ENCODE measurements at regions not wholly inside any gene's neighbourhood (a gene's known extent, or its start where the extent isn't known, plus 50 kb on each side); places are given as distances from the start of the nearest gene placed in this dataset.
A peak's percentile ranks its signal among the peaks of the same experiment; 100 is the strongest.

DNA sequence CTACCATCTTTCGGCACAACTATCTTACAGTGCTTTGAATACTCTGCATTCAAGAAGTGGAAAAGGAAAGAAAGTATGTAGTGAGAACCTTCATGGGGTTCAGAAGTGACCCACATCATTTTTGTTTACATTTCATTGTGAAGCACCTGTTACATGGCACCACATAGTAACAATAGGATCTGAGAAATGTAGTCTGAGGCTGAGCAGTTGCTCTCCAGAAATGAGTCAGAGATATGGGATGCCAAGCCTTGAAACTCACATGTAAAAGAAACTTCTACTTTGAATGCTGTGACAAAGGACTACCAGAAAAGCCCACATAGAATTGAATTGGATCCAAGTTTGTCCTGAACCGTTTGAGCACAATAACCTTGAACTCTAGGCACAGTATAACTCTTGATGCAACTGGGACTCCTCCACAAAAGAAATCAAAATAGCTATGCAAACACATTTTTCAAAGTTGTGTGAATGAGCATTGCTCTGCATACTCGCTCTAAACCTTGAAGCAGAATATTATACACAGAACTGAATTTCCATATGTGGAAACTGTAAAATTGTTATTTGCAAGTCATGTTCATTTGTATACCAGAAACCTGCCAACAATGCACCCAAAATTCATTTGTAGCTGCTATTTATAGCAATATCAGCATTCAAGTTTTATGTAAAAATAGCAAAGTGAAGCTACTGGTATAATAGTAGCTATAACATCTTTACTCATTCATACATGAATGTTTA lies 400.9 kb upstream of the POU3F2 start:
- Histone ChIP-seq H3K4me3 (ENCODE audit: low read length) (no peak overlapping the region), H3K36me3 (ENCODE audit: control insufficient read depth, insufficient read depth, low read length) (no peaks in the 10 kb centered on the region), H3K27me3 (ENCODE audit: control insufficient read depth, insufficient read depth, low read length) (no peaks in the 10 kb centered on the region), H3K27ac (ENCODE audit: low read length) (no peak overlapping the region), H3K4me1 (ENCODE audit: control insufficient read depth, insufficient read depth, low read length) (no peaks in the 10 kb centered on the region), H3K9me3 (replicated peaks; ENCODE audit: control insufficient read depth, low read depth, low read length) (no peaks in the 10 kb centered on the region)
- WGBS (ENCODE audit: insufficient coverage): no CpG with 5 or more reads among the region's 3 CpGs
- DNase-seq: no peak

DNA sequence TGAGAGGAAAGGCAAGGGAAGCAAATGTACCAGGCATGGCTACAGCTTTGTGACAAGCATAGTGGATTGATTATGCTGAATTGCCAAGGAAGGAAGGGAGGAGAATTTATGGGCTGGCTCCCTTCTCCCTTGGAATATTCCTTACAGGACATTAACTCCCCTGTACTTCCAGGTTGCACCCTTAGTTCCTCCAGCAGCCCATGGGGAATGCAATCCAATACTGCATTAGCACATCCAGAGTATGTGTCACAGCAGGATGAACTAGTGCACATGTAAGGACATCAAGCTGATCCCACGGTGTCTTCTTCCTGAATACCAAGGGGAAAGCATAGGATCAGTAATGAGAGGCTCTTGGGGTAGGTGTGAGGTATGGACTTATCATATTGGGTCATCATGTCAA lies 390.7 kb upstream of the POU3F2 start:
- no peaks in the 10 kb centered on the region for H3K36me3 ChIP-seq (ENCODE audit: control insufficient read depth, insufficient read depth, low read length)
- no peaks in the 10 kb centered on the region for H3K4me1 ChIP-seq (ENCODE audit: control insufficient read depth, insufficient read depth, low read length)
- no peak for DNase-seq
- H3K4me3 ChIP-seq (ENCODE audit: low read length): no peak overlapping the region
- no peaks in the 10 kb centered on the region for H3K27me3 ChIP-seq (ENCODE audit: control insufficient read depth, insufficient read depth, low read length)
- no peaks in the 10 kb centered on the region for H3K9me3 ChIP-seq (replicated peaks; ENCODE audit: control insufficient read depth, low read depth, low read length)
- 89% methylated on average over 1 of the region's 1 CpG for WGBS (ENCODE audit: insufficient coverage)
- H3K27ac ChIP-seq (ENCODE audit: low read length): no peak overlapping the region

DNA sequence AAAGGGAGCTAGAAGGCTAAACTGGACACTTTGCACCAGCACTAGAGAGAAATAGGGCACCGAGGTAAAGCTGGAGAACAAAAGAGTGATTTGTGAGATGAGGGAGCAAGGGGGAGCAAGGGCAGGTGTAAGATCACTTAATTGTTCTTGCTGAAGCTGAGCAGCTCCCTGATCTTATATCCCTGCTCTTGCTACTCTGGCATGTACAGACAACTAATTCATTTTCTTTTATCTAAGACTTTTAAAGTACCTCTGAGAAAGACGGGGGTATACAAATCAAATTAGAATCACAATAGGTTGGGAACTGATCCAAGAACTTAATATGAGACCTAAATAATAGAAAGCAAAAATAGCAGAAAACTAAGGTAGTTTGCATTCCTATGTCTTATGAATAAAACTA lies 381.7 kb upstream of the POU3F2 start:
- WGBS (ENCODE audit: insufficient coverage): no CpG with 5 or more reads among the region's 2 CpGs
- Histone ChIP-seq H3K36me3 (ENCODE audit: control insufficient read depth, insufficient read depth, low read length) (no peaks in the 10 kb centered on the region), H3K4me1 (ENCODE audit: control insufficient read depth, insufficient read depth, low read length) (no peaks in the 10 kb centered on the region), H3K9me3 (replicated peaks; ENCODE audit: control insufficient read depth, low read depth, low read length) (no peaks in the 10 kb centered on the region), H3K27me3 (ENCODE audit: control insufficient read depth, insufficient read depth, low read length) (no peaks in the 10 kb centered on the region), H3K27ac (ENCODE audit: low read length) (no peak overlapping the region), H3K4me3 (ENCODE audit: low read length) (no peak overlapping the region)
- DNase-seq: no peak

DNA sequence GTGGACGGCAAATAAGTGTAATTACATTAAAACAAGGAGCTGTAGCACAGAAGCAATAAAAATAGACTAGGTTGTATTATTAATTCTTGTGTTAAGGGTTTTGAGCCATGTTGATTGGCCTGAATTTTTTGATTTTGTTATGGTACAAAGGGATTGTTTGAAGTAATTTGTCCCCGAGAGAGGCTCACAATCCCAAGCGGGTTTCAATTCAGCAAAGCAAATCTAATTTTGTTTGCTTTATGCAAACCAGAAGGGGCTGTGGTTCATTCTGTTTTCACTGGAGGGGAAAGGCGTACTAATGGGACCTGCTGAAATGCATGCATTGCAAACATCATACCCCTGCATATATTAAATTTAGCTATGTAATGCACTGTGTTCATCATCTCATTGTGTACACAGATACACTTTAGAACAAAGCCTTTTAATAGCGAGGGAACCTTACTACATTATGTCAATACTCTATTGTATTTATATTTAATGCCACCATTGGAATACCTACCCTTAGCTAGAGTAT lies 379.5 kb upstream of the POU3F2 start:
- Histone ChIP-seq H3K4me1 (ENCODE audit: control insufficient read depth, insufficient read depth, low read length) (no peaks in the 10 kb centered on the region), H3K27ac (ENCODE audit: low read length) (no peak overlapping the region), H3K36me3 (ENCODE audit: control insufficient read depth, insufficient read depth, low read length) (no peaks in the 10 kb centered on the region), H3K9me3 (replicated peaks; ENCODE audit: control insufficient read depth, low read depth, low read length) (no peaks in the 10 kb centered on the region), H3K4me3 (ENCODE audit: low read length) (no peak overlapping the region), H3K27me3 (ENCODE audit: control insufficient read depth, insufficient read depth, low read length) (no peaks in the 10 kb centered on the region)
- DNase-seq: no peak
- 76% methylated on average over 3 of the region's 5 CpGs for WGBS (ENCODE audit: insufficient coverage)

DNA sequence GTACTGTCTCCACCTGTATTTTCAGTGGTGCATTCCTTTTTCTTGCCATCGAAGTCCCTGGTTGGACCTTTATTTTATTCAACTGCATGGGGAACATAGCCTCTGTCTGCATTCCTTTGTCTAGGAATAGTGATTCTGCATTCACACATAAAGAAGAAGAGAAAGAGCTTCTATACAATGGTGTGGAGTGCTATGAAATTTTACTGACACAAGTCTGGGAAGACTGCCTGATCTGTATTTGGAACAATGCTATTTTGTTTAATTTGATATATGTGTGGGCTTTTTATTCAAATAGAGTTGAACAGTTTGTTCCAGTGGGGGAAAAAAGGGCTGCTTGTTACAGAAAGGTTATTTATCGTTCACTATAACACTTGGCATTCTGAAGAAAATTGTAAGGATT lies 375.7 kb upstream of the POU3F2 start:
- H3K36me3 ChIP-seq (ENCODE audit: control insufficient read depth, insufficient read depth, low read length): no peaks in the 10 kb centered on the region
- peak; percentile 2 for DNase-seq
- H3K4me3 ChIP-seq (ENCODE audit: low read length): no peak overlapping the region
- WGBS (ENCODE audit: insufficient coverage): no CpG with 5 or more reads among the region's 2 CpGs
- no peaks in the 10 kb centered on the region for H3K4me1 ChIP-seq (ENCODE audit: control insufficient read depth, insufficient read depth, low read length)
- H3K27ac ChIP-seq (ENCODE audit: low read length): no peak overlapping the region
- H3K9me3 ChIP-seq (replicated peaks; ENCODE audit: control insufficient read depth, low read depth, low read length): no peaks in the 10 kb centered on the region
- H3K27me3 ChIP-seq (ENCODE audit: control insufficient read depth, insufficient read depth, low read length): no peaks in the 10 kb centered on the region

DNA sequence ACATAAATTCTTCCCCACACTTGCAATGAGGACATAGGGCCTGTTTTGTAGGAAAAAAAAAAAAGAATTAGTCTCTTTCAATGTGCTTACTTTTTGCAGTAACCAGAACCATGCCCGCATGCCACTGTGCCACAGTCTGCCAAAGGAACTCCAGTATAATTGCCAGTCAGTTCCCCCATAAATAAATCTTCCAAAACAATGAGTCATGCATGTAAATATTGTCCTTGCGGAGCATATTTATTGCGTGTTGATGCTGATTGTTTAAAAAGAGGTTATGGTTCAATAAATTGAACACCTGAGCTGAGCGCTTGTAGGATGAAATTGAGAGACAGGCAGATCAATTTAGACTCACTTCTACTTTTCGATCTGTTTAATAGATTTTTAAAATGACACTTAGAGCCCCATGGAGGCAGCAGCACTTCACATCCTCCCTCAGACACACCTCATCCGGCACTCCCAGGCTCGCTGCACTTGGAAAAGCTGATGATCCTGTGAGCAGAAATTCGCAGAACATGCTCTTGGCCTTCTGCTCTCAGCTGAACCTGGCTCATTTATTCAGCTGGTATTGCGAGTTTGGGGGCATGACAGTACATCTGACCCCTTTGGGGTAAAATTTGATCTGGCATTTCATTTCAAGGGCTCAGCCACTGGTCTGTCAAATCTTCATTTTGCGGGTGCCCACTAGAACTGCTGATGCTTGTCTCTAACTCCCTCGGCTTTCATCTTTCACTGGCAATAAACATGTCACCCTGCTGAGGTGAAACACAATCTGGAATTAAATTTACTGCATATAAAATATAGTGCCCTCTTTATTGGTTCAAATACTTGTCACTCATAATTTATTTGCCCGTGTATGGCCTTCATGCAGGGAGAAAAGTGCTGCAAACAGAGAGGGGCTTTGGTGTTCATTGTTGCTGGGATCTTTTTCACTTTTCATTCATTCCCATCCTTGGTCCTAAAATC lies 371.1 kb upstream of the POU3F2 start:
- Histone ChIP-seq H3K9me3 (replicated peaks; ENCODE audit: control insufficient read depth, low read depth, low read length) (no peaks in the 10 kb centered on the region), H3K27ac (ENCODE audit: low read length) (no peak overlapping the region), H3K4me1 (ENCODE audit: control insufficient read depth, insufficient read depth, low read length) (no peaks in the 10 kb centered on the region), H3K27me3 (ENCODE audit: control insufficient read depth, insufficient read depth, low read length) (no peaks in the 10 kb centered on the region), H3K36me3 (ENCODE audit: control insufficient read depth, insufficient read depth, low read length) (no peaks in the 10 kb centered on the region), H3K4me3 (ENCODE audit: low read length) (no peak overlapping the region)
- no peak for DNase-seq
- WGBS (ENCODE audit: insufficient coverage): 83% methylated on average over 5 of the region's 12 CpGs

DNA sequence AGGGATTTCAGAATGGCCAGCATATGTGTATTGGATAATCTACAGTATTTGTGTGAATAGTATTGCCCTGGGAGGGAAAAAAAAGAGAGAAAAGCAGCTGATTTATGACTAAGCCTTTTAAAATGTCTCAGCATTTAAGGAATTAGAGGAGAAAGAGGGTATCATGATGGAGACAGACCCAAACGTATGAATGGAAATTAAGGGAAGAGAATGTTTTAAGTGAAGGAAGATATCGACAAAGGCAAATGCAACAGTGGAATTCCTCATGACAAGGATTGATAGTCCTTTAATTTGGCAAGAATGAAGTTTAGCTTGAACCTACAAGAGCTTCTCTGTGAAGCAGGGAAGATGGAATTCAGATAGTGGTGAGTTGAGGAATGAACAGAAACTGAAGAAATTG lies 367.3 kb upstream of the POU3F2 start:
- no peak overlapping the region for H3K27ac ChIP-seq (ENCODE audit: low read length)
- peaks cover 2% of the 10 kb centered on the region for H3K4me1 ChIP-seq (ENCODE audit: control insufficient read depth, insufficient read depth, low read length)
- WGBS (ENCODE audit: insufficient coverage): 95% methylated on average over 2 of the region's 2 CpGs
- no peaks in the 10 kb centered on the region for H3K36me3 ChIP-seq (ENCODE audit: control insufficient read depth, insufficient read depth, low read length)
- no peak overlapping the region for H3K4me3 ChIP-seq (ENCODE audit: low read length)
- DNase-seq: no peak
- no peaks in the 10 kb centered on the region for H3K27me3 ChIP-seq (ENCODE audit: control insufficient read depth, insufficient read depth, low read length)
- H3K9me3 ChIP-seq (replicated peaks; ENCODE audit: control insufficient read depth, low read depth, low read length): no peaks in the 10 kb centered on the region

DNA sequence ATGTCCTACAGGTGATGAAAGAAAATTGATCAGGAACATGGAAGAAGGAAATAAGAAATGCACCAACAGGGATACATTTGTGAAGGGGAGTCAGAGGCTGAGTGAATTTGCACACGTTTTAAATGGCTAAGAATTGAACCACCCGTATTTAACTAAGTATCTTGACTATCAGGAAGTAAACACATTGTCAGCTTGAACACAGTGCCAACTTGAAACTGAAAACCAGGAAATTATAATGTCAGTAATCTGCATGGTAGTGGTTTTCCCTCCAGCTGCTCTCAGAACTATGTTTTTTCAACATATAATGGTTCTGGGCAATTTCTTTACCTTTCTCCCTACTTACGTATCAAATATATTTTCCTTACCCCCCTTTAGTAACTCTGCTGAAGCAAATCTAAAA lies 366.5 kb upstream of the POU3F2 start:
- Histone ChIP-seq H3K9me3 (replicated peaks; ENCODE audit: control insufficient read depth, low read depth, low read length) (no peaks in the 10 kb centered on the region), H3K4me3 (ENCODE audit: low read length) (no peak overlapping the region), H3K27ac (ENCODE audit: low read length) (no peak overlapping the region), H3K36me3 (ENCODE audit: control insufficient read depth, insufficient read depth, low read length) (no peaks in the 10 kb centered on the region), H3K27me3 (ENCODE audit: control insufficient read depth, insufficient read depth, low read length) (no peaks in the 10 kb centered on the region), H3K4me1 (ENCODE audit: control insufficient read depth, insufficient read depth, low read length) (peaks cover 2% of the 10 kb centered on the region)
- no peak for DNase-seq
- WGBS (ENCODE audit: insufficient coverage): no CpG with 5 or more reads among the region's 3 CpGs

DNA sequence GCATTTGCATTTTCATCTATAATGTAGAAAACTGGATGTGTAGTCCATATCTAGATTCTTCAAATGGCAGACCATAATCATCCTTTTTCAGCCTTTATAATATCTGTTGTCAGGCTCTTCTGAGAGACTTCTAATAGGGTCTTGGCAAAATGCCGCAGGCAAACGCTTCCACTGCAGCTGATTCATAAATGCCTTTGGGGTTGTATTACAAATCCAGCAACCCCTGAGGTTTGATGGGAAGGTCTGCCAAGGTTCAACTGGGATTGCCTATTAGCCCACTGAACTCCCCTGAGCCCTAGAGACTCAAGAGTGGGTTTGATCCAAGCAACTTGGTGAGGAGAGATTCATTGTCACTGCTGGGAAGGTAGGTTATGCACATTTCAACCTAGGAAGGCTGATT lies 365.2 kb upstream of the POU3F2 start:
- WGBS (ENCODE audit: insufficient coverage): no CpG with 5 or more reads among the region's 2 CpGs
- Histone ChIP-seq H3K9me3 (replicated peaks; ENCODE audit: control insufficient read depth, low read depth, low read length) (no peaks in the 10 kb centered on the region), H3K36me3 (ENCODE audit: control insufficient read depth, insufficient read depth, low read length) (no peaks in the 10 kb centered on the region), H3K4me1 (ENCODE audit: control insufficient read depth, insufficient read depth, low read length) (peaks cover 2% of the 10 kb centered on the region), H3K27me3 (ENCODE audit: control insufficient read depth, insufficient read depth, low read length) (no peaks in the 10 kb centered on the region), H3K4me3 (ENCODE audit: low read length) (no peak overlapping the region), H3K27ac (ENCODE audit: low read length) (no peak overlapping the region)
- DNase-seq: peak; percentile 22

DNA sequence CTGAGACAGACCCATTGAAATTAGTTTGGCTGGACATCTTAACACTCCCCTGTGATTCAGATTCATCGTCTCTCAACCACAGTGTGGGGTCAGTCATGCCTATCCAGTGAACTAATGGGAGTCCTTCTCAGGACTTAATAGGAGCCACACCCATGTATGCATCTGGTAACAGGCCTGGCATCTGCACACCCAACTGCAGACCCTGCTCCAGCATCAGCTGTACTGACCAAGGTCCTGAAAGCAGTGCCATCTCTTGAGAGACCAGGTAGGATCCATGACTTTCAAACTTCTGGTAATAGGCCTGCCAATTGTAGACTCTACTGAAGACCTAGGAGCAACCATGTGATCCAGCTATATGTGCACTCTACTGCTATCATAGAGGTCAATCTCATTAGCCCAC lies 363.6 kb upstream of the POU3F2 start:
- DNase-seq: no peak
- Histone ChIP-seq H3K9me3 (replicated peaks; ENCODE audit: control insufficient read depth, low read depth, low read length) (no peaks in the 10 kb centered on the region), H3K4me1 (ENCODE audit: control insufficient read depth, insufficient read depth, low read length) (peaks cover 2% of the 10 kb centered on the region), H3K27ac (ENCODE audit: low read length) (no peak overlapping the region), H3K27me3 (ENCODE audit: control insufficient read depth, insufficient read depth, low read length) (no peaks in the 10 kb centered on the region), H3K36me3 (ENCODE audit: control insufficient read depth, insufficient read depth, low read length) (no peaks in the 10 kb centered on the region), H3K4me3 (ENCODE audit: low read length) (no peak overlapping the region)
- WGBS (ENCODE audit: insufficient coverage): 43% methylated on average over 1 of the region's 1 CpG

Measured in muscle of leg (tissue), 3 donors.